ENCODE measurements at regions not wholly inside any gene's neighbourhood (a gene's known extent, or its start where the extent isn't known, plus 50 kb on each side); places are given as distances from the start of the nearest gene placed in this dataset.
"Not testable (repeated sequence)": the region's sequence is repeated elsewhere in the genome, so short reads cannot be mapped to it uniquely, and the experiment has no call there.

GRCh38 chr2:39487398-39488250 lies 50.5 kb upstream of the MAP4K3 start:
- Histone ChIP-seq H3K27ac (ENCODE audit: low read depth, low read length) (no peak overlapping the region), H3K4me3 (ENCODE audit: low read depth in 1 of 2, low read length in 2 of 2) (no peak overlapping the region), H3K36me3 (ENCODE audit: control insufficient read depth in 1 of 2, insufficient read depth in 2 of 2, low read length in 2 of 2) (no peaks in the 10 kb centered on the region), H3K9me3 (ENCODE audit: control insufficient read depth in 1 of 2, low read length in 2 of 2) (no peaks in the 10 kb centered on the region), H3K27me3 (ENCODE audit: control insufficient read depth in 1 of 2, insufficient read depth in 2 of 2, low read length in 2 of 2) (no peaks in the 10 kb centered on the region), H3K9ac (ENCODE audit: low read depth in 1 of 2, low read length in 2 of 2) (no peak overlapping the region), H3K4me1 (ENCODE audit: control insufficient read depth in 1 of 2, insufficient read depth in 2 of 2, low read length in 2 of 2) (peaks cover 3 to 6% of the 10 kb centered on the region in 2 donors)

GRCh38 chr2:39488450-39488849 lies 51.4 kb upstream of the MAP4K3 start:
- Histone ChIP-seq H3K4me1 (ENCODE audit: control insufficient read depth in 1 of 2, insufficient read depth in 2 of 2, low read length in 2 of 2) (peaks cover 3 to 4% of the 10 kb centered on the region in 2 donors), H3K9me3 (ENCODE audit: control insufficient read depth in 1 of 2, low read length in 2 of 2) (no peaks in the 10 kb centered on the region), H3K4me3 (ENCODE audit: low read depth in 1 of 2, low read length in 2 of 2) (no peak overlapping the region), H3K36me3 (ENCODE audit: control insufficient read depth in 1 of 2, insufficient read depth in 2 of 2, low read length in 2 of 2) (no peaks in the 10 kb centered on the region), H3K27ac (ENCODE audit: low read depth, low read length) (no peak overlapping the region), H3K27me3 (ENCODE audit: control insufficient read depth in 1 of 2, insufficient read depth in 2 of 2, low read length in 2 of 2) (no peaks in the 10 kb centered on the region), H3K9ac (ENCODE audit: low read depth in 1 of 2, low read length in 2 of 2) (no peak overlapping the region)

- no peaks in the 10 kb centered on the region for H3K9me3 ChIP-seq (ENCODE audit: control insufficient read depth in 1 of 2, low read length in 2 of 2)
- H3K4me3 ChIP-seq (ENCODE audit: low read depth in 1 of 2, low read length in 2 of 2): no peak overlapping the region
- no peak overlapping the region for H3K27ac ChIP-seq (ENCODE audit: low read depth, low read length)
- no peaks in the 10 kb centered on the region for H3K36me3 ChIP-seq (ENCODE audit: control insufficient read depth in 1 of 2, insufficient read depth in 2 of 2, low read length in 2 of 2)
- H3K9ac ChIP-seq (ENCODE audit: low read depth in 1 of 2, low read length in 2 of 2): no peak overlapping the region
- peaks cover 6 to 8% of the 10 kb centered on the region in 2 donors for H3K4me1 ChIP-seq (ENCODE audit: control insufficient read depth in 1 of 2, insufficient read depth in 2 of 2, low read length in 2 of 2)
- no peaks in the 10 kb centered on the region for H3K27me3 ChIP-seq (ENCODE audit: control insufficient read depth in 1 of 2, insufficient read depth in 2 of 2, low read length in 2 of 2)
Observed at GRCh38 chr2:39490586-39490985, 53.5 kb upstream of the MAP4K3 start.

- no peak overlapping the region for H3K27ac ChIP-seq (ENCODE audit: low read depth, low read length)
- peaks cover 6 to 8% of the 10 kb centered on the region in 2 donors for H3K4me1 ChIP-seq (ENCODE audit: control insufficient read depth in 1 of 2, insufficient read depth in 2 of 2, low read length in 2 of 2)
- no peaks in the 10 kb centered on the region for H3K27me3 ChIP-seq (ENCODE audit: control insufficient read depth in 1 of 2, insufficient read depth in 2 of 2, low read length in 2 of 2)
- no peak overlapping the region for H3K9ac ChIP-seq (ENCODE audit: low read depth in 1 of 2, low read length in 2 of 2)
- no peak overlapping the region for H3K4me3 ChIP-seq (ENCODE audit: low read depth in 1 of 2, low read length in 2 of 2)
- no peaks in the 10 kb centered on the region for H3K9me3 ChIP-seq (ENCODE audit: control insufficient read depth in 1 of 2, low read length in 2 of 2)
- no peaks in the 10 kb centered on the region for H3K36me3 ChIP-seq (ENCODE audit: control insufficient read depth in 1 of 2, insufficient read depth in 2 of 2, low read length in 2 of 2)
Observed at GRCh38 chr2:39491653-39492052, 54.6 kb upstream of the MAP4K3 start.

GRCh38 chr2:39492095-39492590 lies 55.1 kb upstream of the MAP4K3 start:
- Histone ChIP-seq H3K4me3 (ENCODE audit: low read depth in 1 of 2, low read length in 2 of 2) (no peak overlapping the region), H3K36me3 (ENCODE audit: control insufficient read depth in 1 of 2, insufficient read depth in 2 of 2, low read length in 2 of 2) (no peaks in the 10 kb centered on the region), H3K27ac (ENCODE audit: low read depth, low read length) (peak overlapping the region; percentile 13), H3K9ac (ENCODE audit: low read depth in 1 of 2, low read length in 2 of 2) (peak overlapping the region in 1 of 2 donors; percentile 1), H3K4me1 (ENCODE audit: control insufficient read depth in 1 of 2, insufficient read depth in 2 of 2, low read length in 2 of 2) (peaks cover 6 to 8% of the 10 kb centered on the region in 2 donors), H3K27me3 (ENCODE audit: control insufficient read depth in 1 of 2, insufficient read depth in 2 of 2, low read length in 2 of 2) (no peaks in the 10 kb centered on the region), H3K9me3 (ENCODE audit: control insufficient read depth in 1 of 2, low read length in 2 of 2) (no peaks in the 10 kb centered on the region)

GRCh38 chr2:39492716-39493115 lies 55.6 kb upstream of the MAP4K3 start:
- Histone ChIP-seq H3K9me3 (ENCODE audit: control insufficient read depth in 1 of 2, low read length in 2 of 2) (no peaks in the 10 kb centered on the region), H3K4me1 (ENCODE audit: control insufficient read depth in 1 of 2, insufficient read depth in 2 of 2, low read length in 2 of 2) (peaks cover 6 to 8% of the 10 kb centered on the region in 2 donors), H3K27me3 (ENCODE audit: control insufficient read depth in 1 of 2, insufficient read depth in 2 of 2, low read length in 2 of 2) (no peaks in the 10 kb centered on the region), H3K4me3 (ENCODE audit: low read depth in 1 of 2, low read length in 2 of 2) (no peak overlapping the region), H3K36me3 (ENCODE audit: control insufficient read depth in 1 of 2, insufficient read depth in 2 of 2, low read length in 2 of 2) (no peaks in the 10 kb centered on the region), H3K9ac (ENCODE audit: low read depth in 1 of 2, low read length in 2 of 2) (peak overlapping the region in 1 of 2 donors; percentile 1), H3K27ac (ENCODE audit: low read depth, low read length) (peak overlapping the region; percentile 13)

- no peak overlapping the region for H3K9ac ChIP-seq (ENCODE audit: low read depth in 1 of 2, low read length in 2 of 2)
- no peaks in the 10 kb centered on the region for H3K27me3 ChIP-seq (ENCODE audit: control insufficient read depth in 1 of 2, insufficient read depth in 2 of 2, low read length in 2 of 2)
- H3K36me3 ChIP-seq (ENCODE audit: control insufficient read depth in 1 of 2, insufficient read depth in 2 of 2, low read length in 2 of 2): no peaks in the 10 kb centered on the region
- peaks cover 9 to 12% of the 10 kb centered on the region in 2 donors for H3K4me1 ChIP-seq (ENCODE audit: control insufficient read depth in 1 of 2, insufficient read depth in 2 of 2, low read length in 2 of 2)
- no peaks in the 10 kb centered on the region for H3K9me3 ChIP-seq (ENCODE audit: control insufficient read depth in 1 of 2, low read length in 2 of 2)
- no peak overlapping the region for H3K27ac ChIP-seq (ENCODE audit: low read depth, low read length)
- H3K4me3 ChIP-seq (ENCODE audit: low read depth in 1 of 2, low read length in 2 of 2): no peak overlapping the region
Observed at GRCh38 chr2:39494784-39495251, 57.7 kb upstream of the MAP4K3 start.

- no peak overlapping the region for H3K27ac ChIP-seq (ENCODE audit: low read depth, low read length)
- no peaks in the 10 kb centered on the region for H3K36me3 ChIP-seq (ENCODE audit: control insufficient read depth in 1 of 2, insufficient read depth in 2 of 2, low read length in 2 of 2)
- no peaks in the 10 kb centered on the region for H3K27me3 ChIP-seq (ENCODE audit: control insufficient read depth in 1 of 2, insufficient read depth in 2 of 2, low read length in 2 of 2)
- no peak overlapping the region for H3K9ac ChIP-seq (ENCODE audit: low read depth in 1 of 2, low read length in 2 of 2)
- peaks cover 19 to 20% of the 10 kb centered on the region in 2 donors for H3K4me1 ChIP-seq (ENCODE audit: control insufficient read depth in 1 of 2, insufficient read depth in 2 of 2, low read length in 2 of 2)
- H3K4me3 ChIP-seq (ENCODE audit: low read depth in 1 of 2, low read length in 2 of 2): no peak overlapping the region
- no peaks in the 10 kb centered on the region for H3K9me3 ChIP-seq (ENCODE audit: control insufficient read depth in 1 of 2, low read length in 2 of 2)
Observed at GRCh38 chr2:39497082-39497801, 60.2 kb upstream of the MAP4K3 start.

- not testable (repeated sequence) for H3K27me3 ChIP-seq (ENCODE audit: control insufficient read depth in 1 of 2, insufficient read depth in 2 of 2, low read length in 2 of 2); H3K27ac ChIP-seq (ENCODE audit: low read depth, low read length); H3K9me3 ChIP-seq (ENCODE audit: control insufficient read depth in 1 of 2, low read length in 2 of 2); H3K4me3 ChIP-seq (ENCODE audit: low read depth in 1 of 2, low read length in 2 of 2); H3K9ac ChIP-seq (ENCODE audit: low read depth in 1 of 2, low read length in 2 of 2); H3K36me3 ChIP-seq (ENCODE audit: control insufficient read depth in 1 of 2, insufficient read depth in 2 of 2, low read length in 2 of 2)
- peaks cover 18 to 20% of the 10 kb centered on the region in 2 donors for H3K4me1 ChIP-seq (ENCODE audit: control insufficient read depth in 1 of 2, insufficient read depth in 2 of 2, low read length in 2 of 2)
Observed at GRCh38 chr2:39498176-39498575, 61.1 kb upstream of the MAP4K3 start.

- H3K27me3 ChIP-seq (ENCODE audit: control insufficient read depth in 1 of 2, insufficient read depth in 2 of 2, low read length in 2 of 2): no peaks in the 10 kb centered on the region
- peaks cover 18 to 20% of the 10 kb centered on the region in 2 donors for H3K4me1 ChIP-seq (ENCODE audit: control insufficient read depth in 1 of 2, insufficient read depth in 2 of 2, low read length in 2 of 2)
- H3K27ac ChIP-seq (ENCODE audit: low read depth, low read length): no peak overlapping the region
- no peaks in the 10 kb centered on the region for H3K36me3 ChIP-seq (ENCODE audit: control insufficient read depth in 1 of 2, insufficient read depth in 2 of 2, low read length in 2 of 2)
- no peak overlapping the region for H3K9ac ChIP-seq (ENCODE audit: low read depth in 1 of 2, low read length in 2 of 2)
- no peaks in the 10 kb centered on the region for H3K9me3 ChIP-seq (ENCODE audit: control insufficient read depth in 1 of 2, low read length in 2 of 2)
- no peak overlapping the region for H3K4me3 ChIP-seq (ENCODE audit: low read depth in 1 of 2, low read length in 2 of 2)
Observed at GRCh38 chr2:39498786-39499185, 61.7 kb upstream of the MAP4K3 start.

All from duodenal mucosa (tissue), 2 donors.